ENCODE measurements at regions not wholly inside any gene's neighbourhood (a gene's known extent, or its start where the extent isn't known, plus 50 kb on each side); places are given as distances from the start of the nearest gene placed in this dataset.

- no peaks in the 10 kb centered on the region for H3K9me3 ChIP-seq (ENCODE audit: low read depth, low read length, poor library complexity, severe bottlenecking)
- POLR2A ChIA-PET (ENCODE audit: low non-redundant PET): no interaction called here
- no peaks in the 10 kb centered on the region for H3K4me1 ChIP-seq (ENCODE audit: insufficient read depth, low read length, poor library complexity, severe bottlenecking)
- H3K36me3 ChIP-seq (ENCODE audit: insufficient read depth, low read length, poor library complexity, severe bottlenecking): no peaks in the 10 kb centered on the region
- no peaks in the 10 kb centered on the region for H3K27me3 ChIP-seq (replicated peaks; ENCODE audit: insufficient read depth, low read depth, low read length, poor library complexity)
- H3K27ac ChIP-seq (ENCODE audit: low read depth, low read length, poor library complexity, severe bottlenecking): no peak overlapping the region
- CTCF ChIA-PET: no interaction called here
- intact Hi-C loops (cut with micrococcal nuclease; ENCODE audit: unreplicated experiment): no loop called here
- no TSS peak for BruUV-seq (replicated peaks)
- TF ChIP-seq EZH2 (IDR thresholded peaks at IDR 0.05; ENCODE audit: borderline replicate concordance, low read depth, low read length, poor library complexity, severe bottlenecking) (no peak), CTCF (conservative IDR thresholded peaks at IDR 0.05; ENCODE audit: low read depth, low read length) (no peak)
- no peak overlapping the region for H3K4me3 ChIP-seq (ENCODE audit: low read depth, low read length, poor library complexity, severe bottlenecking)
- no peak for DNase-seq (ENCODE audit: low spot score)
Observed at GRCh38 chr1:106619827-106620134, 436.7 kb upstream of the PRMT6 start.

DNA sequence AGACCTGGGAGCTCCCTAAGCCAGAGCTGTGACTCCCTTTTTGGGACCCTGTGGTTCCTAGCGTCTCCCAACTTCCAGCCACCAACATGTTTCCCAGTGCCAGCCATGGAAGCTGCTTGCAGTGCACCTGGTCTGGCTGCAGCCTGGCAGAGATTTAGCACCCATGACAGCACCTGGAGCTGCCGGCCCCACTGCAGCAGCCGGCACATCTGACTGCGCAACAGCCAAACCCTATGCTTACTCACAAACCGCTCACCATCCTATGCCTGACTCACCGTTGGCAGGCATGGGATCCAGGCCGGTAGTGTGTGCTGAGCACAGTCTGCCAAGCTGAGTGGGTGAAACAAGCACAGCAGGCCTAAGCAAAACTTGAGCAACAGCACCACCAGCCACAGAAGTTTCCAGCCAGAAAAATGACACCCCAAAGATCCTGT is 435.9 kb upstream of the PRMT6 start:
- TF ChIP-seq EZH2 (IDR thresholded peaks at IDR 0.05; ENCODE audit: borderline replicate concordance, low read depth, low read length, poor library complexity, severe bottlenecking) (no peak), CTCF (conservative IDR thresholded peaks at IDR 0.05; ENCODE audit: low read depth, low read length) (0 out of 2 replicates have a peak, but pooled peaks have one; percentile 15)
- ChIA-PET CTCF (no interaction called here), POLR2A (ENCODE audit: low non-redundant PET) (no interaction called here)
- H3K27ac ChIP-seq (ENCODE audit: low read depth, low read length, poor library complexity, severe bottlenecking): no peak overlapping the region
- no peaks in the 10 kb centered on the region for H3K36me3 ChIP-seq (ENCODE audit: insufficient read depth, low read length, poor library complexity, severe bottlenecking)
- intact Hi-C loops (cut with micrococcal nuclease; ENCODE audit: unreplicated experiment): no loop called here
- no peak overlapping the region for H3K4me3 ChIP-seq (ENCODE audit: low read depth, low read length, poor library complexity, severe bottlenecking)
- H3K4me1 ChIP-seq (ENCODE audit: insufficient read depth, low read length, poor library complexity, severe bottlenecking): no peaks in the 10 kb centered on the region
- BruUV-seq (replicated peaks): no TSS peak
- peak; percentile 7 for DNase-seq (ENCODE audit: low spot score)
- H3K27me3 ChIP-seq (replicated peaks; ENCODE audit: insufficient read depth, low read depth, low read length, poor library complexity): no peaks in the 10 kb centered on the region
- H3K9me3 ChIP-seq (ENCODE audit: low read depth, low read length, poor library complexity, severe bottlenecking): no peaks in the 10 kb centered on the region

DNA sequence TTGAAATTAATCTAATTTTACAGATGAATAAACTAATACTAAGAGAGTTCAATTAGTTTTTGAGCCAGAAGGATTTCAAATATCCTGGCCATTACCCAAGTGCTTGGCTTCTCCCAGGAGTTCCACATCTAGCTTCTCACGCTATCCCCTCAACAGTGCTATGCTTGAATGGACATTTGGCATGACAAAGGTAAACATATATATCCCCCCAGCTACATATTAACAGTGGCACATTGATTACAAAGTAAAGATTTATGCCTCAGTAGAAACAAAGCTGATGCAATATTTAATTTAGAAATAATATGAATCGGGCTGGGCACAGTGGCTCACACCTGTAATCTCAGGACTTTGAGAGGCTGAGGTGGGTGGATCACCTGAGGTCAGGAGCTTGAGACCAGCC is 434.6 kb upstream of the PRMT6 start:
- no peak overlapping the region for H3K4me3 ChIP-seq (ENCODE audit: low read depth, low read length, poor library complexity, severe bottlenecking)
- DNase-seq (ENCODE audit: low spot score): no peak
- H3K4me1 ChIP-seq (ENCODE audit: insufficient read depth, low read length, poor library complexity, severe bottlenecking): no peaks in the 10 kb centered on the region
- TF ChIP-seq EZH2 (IDR thresholded peaks at IDR 0.05; ENCODE audit: borderline replicate concordance, low read depth, low read length, poor library complexity, severe bottlenecking) (no peak), CTCF (conservative IDR thresholded peaks at IDR 0.05; ENCODE audit: low read depth, low read length) (no peak)
- no TSS peak for BruUV-seq (replicated peaks)
- intact Hi-C loops (cut with micrococcal nuclease; ENCODE audit: unreplicated experiment): no loop called here
- no peaks in the 10 kb centered on the region for H3K9me3 ChIP-seq (ENCODE audit: low read depth, low read length, poor library complexity, severe bottlenecking)
- no peak overlapping the region for H3K27ac ChIP-seq (ENCODE audit: low read depth, low read length, poor library complexity, severe bottlenecking)
- no peaks in the 10 kb centered on the region for H3K27me3 ChIP-seq (replicated peaks; ENCODE audit: insufficient read depth, low read depth, low read length, poor library complexity)
- H3K36me3 ChIP-seq (ENCODE audit: insufficient read depth, low read length, poor library complexity, severe bottlenecking): no peaks in the 10 kb centered on the region
- CTCF ChIA-PET: no interaction called here
- POLR2A ChIA-PET (ENCODE audit: low non-redundant PET): no interaction called here

All from A673 (cell line).